Left ventricle myocardium inferior (tissue), 1 donor: ENCODE measurements at regions not wholly inside any gene's neighbourhood (a gene's known extent, or its start where the extent isn't known, plus 50 kb on each side); places are given as distances from the start of the nearest gene placed in this dataset.

ENCODE experiments used
- DNase-seq: peaks from one replicate; pipeline ENCODE4 v3.0.0-alpha.2; 2020
- H3K27ac ChIP-seq: fragments of 200-600 bp; replicated peaks from 2 replicates; pipeline ENCODE4 v1.8.0; 2021
- H3K27me3 ChIP-seq: fragments of 200-600 bp; 2 replicates; pipeline ENCODE4 v1.8.0; 2021; ENCODE audit warnings: low read depth
- H3K36me3 ChIP-seq: fragments of 200-600 bp; 2 replicates; pipeline ENCODE4 v1.8.0; 2021
- H3K4me1 ChIP-seq: fragments of 200-600 bp; 2 replicates; pipeline ENCODE4 v1.8.0; 2021
- H3K4me3 ChIP-seq: fragments of 200-600 bp; 2 replicates; pipeline ENCODE4 v1.8.0; 2021; ENCODE audit warnings: mild to moderate bottlenecking, moderate library complexity
- H3K9me3 ChIP-seq: fragments of 200-600 bp; replicated peaks from 2 replicates; pipeline ENCODE4 v1.8.0; 2021
- intact Hi-C: fragments of 100-400 bp; cut with micrococcal nuclease; formaldehyde crosslinking; loops from one replicate; pipeline ENCODE4 v1.11.0; 2022
- TF ChIP-seq, protein P1 (sequence below): fragments of 200-600 bp; IDR thresholded peaks from 2 replicates; pipeline ENCODE4 v1.8.0; 2021; ENCODE audit warnings: antibody characterized with exemption, mild to moderate bottlenecking, borderline replicate concordance
- donor health status: DM: no; HTN: yes; CAD: no; lungs with severe emphysema.

DNA sequence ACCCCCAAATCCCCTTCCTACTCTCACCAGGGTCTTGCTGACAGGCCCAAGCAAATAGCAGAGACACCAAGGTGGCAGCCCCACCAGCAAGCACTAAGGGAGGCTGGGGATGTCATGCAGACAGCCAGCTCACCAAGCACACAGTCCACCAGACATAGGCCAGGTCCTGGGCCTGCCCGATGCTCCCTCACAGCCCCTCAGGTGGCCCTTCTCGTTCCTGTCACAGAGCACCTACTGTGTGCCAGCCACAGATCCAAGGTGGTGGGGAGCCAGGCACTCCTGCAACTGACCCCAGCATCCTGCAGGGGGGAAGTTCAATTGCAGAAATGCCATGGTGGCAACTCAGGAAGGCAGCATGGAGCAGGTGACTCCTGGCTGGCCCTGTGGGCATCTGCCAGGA is 60.5 kb upstream of the PNMA1 start:
- no peaks in the 10 kb centered on the region for H3K36me3 ChIP-seq
- no peak for DNase-seq
- peak overlapping the region; percentile 61 for H3K27ac ChIP-seq
- no peak overlapping the region for H3K4me3 ChIP-seq
- H3K27me3 ChIP-seq: no peaks in the 10 kb centered on the region
- TF ChIP-seq, protein P1, sequence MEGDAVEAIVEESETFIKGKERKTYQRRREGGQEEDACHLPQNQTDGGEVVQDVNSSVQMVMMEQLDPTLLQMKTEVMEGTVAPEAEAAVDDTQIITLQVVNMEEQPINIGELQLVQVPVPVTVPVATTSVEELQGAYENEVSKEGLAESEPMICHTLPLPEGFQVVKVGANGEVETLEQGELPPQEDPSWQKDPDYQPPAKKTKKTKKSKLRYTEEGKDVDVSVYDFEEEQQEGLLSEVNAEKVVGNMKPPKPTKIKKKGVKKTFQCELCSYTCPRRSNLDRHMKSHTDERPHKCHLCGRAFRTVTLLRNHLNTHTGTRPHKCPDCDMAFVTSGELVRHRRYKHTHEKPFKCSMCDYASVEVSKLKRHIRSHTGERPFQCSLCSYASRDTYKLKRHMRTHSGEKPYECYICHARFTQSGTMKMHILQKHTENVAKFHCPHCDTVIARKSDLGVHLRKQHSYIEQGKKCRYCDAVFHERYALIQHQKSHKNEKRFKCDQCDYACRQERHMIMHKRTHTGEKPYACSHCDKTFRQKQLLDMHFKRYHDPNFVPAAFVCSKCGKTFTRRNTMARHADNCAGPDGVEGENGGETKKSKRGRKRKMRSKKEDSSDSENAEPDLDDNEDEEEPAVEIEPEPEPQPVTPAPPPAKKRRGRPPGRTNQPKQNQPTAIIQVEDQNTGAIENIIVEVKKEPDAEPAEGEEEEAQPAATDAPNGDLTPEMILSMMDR: no peak
- peaks cover 93% of the 10 kb centered on the region for H3K4me1 ChIP-seq
- no peaks in the 10 kb centered on the region for H3K9me3 ChIP-seq
- intact Hi-C loops: no loop called here

DNA sequence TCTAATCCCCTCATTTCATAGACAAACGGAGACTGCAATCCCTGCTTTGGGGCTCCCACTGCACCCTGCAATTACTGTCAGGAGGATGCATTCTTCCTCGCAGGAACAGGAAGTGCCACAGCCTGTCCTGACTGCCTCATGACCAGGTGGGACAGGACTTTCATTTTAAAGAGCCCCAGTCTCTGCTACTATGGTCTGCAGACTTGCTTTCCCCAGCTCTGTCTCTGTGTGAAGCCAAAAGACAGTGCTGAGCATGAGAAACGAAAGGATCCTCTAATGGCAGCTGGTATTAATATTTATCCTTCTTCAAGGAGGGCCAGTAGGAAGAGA is 60.0 kb upstream of the PNMA1 start:
- Histone ChIP-seq H3K4me1 (peaks cover 98% of the 10 kb centered on the region), H3K36me3 (no peaks in the 10 kb centered on the region), H3K27me3 (no peaks in the 10 kb centered on the region), H3K4me3 (no peak overlapping the region), H3K27ac (peak overlapping the region; percentile 61), H3K9me3 (no peaks in the 10 kb centered on the region)
- no peak for DNase-seq
- TF ChIP-seq, protein P1: no peak
- intact Hi-C loops: no loop called here

DNA sequence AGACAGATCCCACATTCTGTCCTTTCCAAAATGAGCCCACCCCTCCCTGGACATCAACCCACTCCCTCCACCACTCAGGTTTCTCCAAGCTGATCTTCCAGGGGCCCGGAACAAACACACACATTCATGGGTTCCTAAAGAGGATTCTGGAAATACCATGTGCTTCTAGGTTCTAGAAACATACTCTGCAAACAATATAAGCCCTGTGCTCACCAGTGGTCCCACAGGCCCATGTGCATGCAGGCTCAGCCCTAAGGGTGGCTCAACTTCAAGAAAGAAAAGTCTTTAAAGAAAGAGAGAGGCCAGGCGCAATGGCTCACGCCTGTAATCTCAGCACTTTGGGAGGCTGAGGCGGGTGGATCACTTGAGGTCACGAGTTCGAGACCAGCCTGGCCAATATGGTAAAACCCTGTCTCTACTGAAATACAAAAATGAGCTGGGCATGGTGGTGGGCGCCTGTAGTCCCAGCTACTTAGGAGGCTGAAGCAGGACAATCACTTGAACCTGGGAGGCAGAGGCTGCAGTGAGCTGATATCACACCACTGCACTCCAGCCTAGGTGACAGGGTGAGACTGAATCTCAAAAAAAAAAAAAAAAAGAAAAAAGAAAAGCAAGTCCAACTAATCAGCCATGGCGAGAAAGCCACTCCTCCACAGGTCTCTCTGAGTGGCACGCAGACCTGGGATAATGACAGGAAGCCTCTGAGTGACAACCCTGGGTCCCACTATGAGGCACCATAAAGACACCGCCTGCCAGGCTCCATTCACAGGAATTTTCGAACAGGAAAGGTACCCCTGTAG is 59.5 kb upstream of the PNMA1 start:
- Histone ChIP-seq H3K4me3 (no peak overlapping the region), H3K4me1 (peaks cover 98% of the 10 kb centered on the region), H3K27ac (peak overlapping the region; percentile 61), H3K27me3 (no peaks in the 10 kb centered on the region), H3K9me3 (no peaks in the 10 kb centered on the region), H3K36me3 (no peaks in the 10 kb centered on the region)
- TF ChIP-seq, protein P1: no peak
- intact Hi-C loops: no loop called here
- no peak for DNase-seq

DNA sequence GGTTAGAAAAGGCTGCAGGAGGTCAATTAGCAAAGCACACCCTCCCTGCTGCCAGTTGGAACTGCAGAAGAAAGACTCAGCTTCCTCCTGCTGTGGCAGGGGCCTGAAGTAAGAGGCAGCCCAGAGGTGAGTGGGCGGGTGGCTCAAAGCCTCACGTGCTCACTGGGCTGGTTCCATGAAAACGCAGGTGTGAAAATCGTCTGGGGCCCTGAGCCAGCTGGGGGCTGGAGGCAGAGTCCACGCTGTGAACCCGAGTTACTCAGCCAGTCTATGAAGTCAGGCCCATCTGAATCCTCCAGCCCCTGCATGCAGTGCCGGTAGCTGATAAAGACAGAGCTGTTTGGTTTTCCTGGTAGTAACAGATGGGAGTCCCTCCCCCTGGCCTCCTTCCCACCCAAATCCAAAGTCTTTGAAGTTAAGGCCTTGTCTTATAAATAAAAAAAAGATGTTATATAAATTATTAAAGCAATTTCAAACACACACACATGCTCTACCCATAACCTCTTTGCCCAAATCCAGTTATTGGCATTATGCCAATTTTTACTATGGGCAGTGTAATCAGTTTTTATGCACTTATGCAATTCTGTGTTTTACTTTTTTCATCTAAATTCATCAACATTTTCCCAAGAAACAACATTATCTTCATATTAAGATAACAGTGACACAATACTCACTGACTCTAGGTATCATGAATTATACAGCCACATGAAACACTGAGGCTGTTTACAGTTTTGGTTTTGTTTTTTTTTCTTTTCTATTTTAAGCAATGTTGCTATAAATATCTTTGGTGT is 57.9 kb upstream of the PNMA1 start:
- Histone ChIP-seq H3K27ac (peak overlapping the region; percentile 73), H3K4me1 (peaks cover 98% of the 10 kb centered on the region), H3K27me3 (no peaks in the 10 kb centered on the region), H3K9me3 (no peaks in the 10 kb centered on the region), H3K4me3 (peak overlapping the region; percentile 38), H3K36me3 (no peaks in the 10 kb centered on the region)
- no peak for DNase-seq
- intact Hi-C loops: no loop called here
- TF ChIP-seq, protein P1: no peak

DNA sequence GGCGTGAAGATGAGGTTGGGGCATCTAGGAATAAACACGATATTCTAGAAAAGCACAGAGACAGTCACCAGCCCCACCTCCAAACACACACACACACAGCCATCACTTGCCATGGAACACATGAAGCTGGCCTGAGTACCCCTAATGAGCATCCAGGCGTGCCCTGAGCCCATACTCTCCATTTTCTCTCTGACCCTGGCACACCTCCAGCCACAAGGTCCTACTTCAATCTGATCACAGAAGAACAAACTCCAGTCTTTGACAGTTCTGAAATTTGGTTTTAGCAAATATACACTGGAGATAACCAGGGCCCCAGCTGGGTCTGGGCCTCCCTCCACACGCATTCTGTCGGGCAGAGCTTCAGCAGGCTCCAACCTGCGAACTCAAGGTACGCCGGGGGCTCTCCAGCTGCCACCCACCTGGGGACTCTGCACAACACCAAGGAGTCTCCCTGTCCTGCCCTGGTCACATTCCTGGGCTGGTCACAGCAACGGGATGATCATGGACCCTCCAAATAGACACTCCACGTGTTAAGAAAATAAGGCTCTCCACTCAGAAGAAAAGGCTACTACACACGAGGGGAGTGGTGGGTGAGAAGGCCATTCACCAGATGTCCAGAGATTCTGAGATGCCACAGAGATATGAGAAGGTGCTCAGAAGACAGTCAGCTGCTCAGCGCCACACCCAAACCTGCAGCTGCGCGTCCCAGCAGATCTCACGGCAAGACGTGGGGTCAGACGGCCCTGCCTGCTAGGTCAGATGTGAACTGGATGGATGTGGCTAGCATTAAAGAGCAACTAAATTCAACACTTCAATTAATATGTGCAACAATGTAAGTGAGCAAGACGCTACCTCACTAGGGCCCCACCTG is 57.0 kb upstream of the PNMA1 start:
- DNase-seq: no peak
- H3K27me3 ChIP-seq: no peaks in the 10 kb centered on the region
- intact Hi-C loops: no loop called here

More for the DNA sequence above, 57.0 kb upstream of the PNMA1 start:
- peak overlapping the region; percentile 38 for H3K4me3 ChIP-seq
- no peaks in the 10 kb centered on the region for H3K36me3 ChIP-seq
- TF ChIP-seq, protein P1: no peak
- H3K27ac ChIP-seq: peak overlapping the region; percentile 73
- H3K4me1 ChIP-seq: peaks cover 98% of the 10 kb centered on the region
- H3K9me3 ChIP-seq: no peaks in the 10 kb centered on the region
